ENCODE measurements at regions not wholly inside any gene's neighbourhood (a gene's known extent, or its start where the extent isn't known, plus 50 kb on each side); places are given as distances from the start of the nearest gene placed in this dataset.

DNA sequence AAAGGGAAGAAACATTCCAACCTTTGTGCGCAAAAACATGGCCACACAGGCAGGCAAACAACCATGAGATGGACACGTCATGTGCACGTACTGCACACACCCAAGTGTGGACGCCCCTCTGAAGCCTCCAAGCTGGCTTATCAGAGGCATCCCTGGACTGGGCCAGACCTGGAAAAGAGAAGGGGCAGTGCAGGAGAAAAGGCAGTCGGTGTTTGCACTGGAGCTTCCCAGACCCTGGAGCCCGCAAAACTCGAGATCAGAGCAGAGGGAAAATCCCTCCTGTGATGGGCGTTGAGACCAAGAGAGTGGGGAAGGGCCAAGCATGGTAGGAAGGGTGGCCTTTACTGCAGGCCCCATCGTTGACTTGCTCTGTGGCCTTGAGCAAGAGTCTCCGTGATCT is 269.5 kb downstream of the CYRIA start:
- intact Hi-C loops (cut with DNase I): no loop called here
- Histone ChIP-seq H3K9me3 (no peaks in the 10 kb centered on the region), H3K4me1 (no peaks in the 10 kb centered on the region), H3K27me3 (peaks cover 0 to 12% (median 0%) of the 10 kb centered on the region in 4 donors), H3K27ac (no peak overlapping the region), H3K4me3 (no peak overlapping the region), H3K36me3 (no peaks in the 10 kb centered on the region)
- TF ChIP-seq, protein P1, sequence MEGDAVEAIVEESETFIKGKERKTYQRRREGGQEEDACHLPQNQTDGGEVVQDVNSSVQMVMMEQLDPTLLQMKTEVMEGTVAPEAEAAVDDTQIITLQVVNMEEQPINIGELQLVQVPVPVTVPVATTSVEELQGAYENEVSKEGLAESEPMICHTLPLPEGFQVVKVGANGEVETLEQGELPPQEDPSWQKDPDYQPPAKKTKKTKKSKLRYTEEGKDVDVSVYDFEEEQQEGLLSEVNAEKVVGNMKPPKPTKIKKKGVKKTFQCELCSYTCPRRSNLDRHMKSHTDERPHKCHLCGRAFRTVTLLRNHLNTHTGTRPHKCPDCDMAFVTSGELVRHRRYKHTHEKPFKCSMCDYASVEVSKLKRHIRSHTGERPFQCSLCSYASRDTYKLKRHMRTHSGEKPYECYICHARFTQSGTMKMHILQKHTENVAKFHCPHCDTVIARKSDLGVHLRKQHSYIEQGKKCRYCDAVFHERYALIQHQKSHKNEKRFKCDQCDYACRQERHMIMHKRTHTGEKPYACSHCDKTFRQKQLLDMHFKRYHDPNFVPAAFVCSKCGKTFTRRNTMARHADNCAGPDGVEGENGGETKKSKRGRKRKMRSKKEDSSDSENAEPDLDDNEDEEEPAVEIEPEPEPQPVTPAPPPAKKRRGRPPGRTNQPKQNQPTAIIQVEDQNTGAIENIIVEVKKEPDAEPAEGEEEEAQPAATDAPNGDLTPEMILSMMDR (IDR thresholded peaks at IDR 0.05): no peak
- no peak for TF ChIP-seq POLR2A (IDR thresholded peaks at IDR 0.05)
- WGBS, 2 donors: 74 to 77% methylated on average over 9 to 10 of the region's 10 CpGs
- DNase-seq: no peak

DNA sequence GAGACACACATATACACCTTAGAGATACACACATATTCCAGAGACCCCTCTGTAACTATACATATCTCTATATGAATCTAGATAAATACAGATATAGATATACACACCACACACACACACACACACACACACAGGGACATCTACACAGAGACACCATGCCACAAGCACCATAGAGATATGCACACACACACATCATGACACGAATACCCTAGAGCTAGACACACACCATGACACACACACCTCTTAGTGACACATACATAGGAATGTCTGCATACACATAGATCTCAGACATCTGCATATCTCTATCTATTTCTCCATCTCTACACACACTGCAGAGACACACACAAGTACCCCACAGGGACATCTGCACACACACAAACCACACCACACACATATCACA is 270.0 kb downstream of the CYRIA start:
- Histone ChIP-seq H3K4me1 (no peaks in the 10 kb centered on the region), H3K27me3 (peaks cover 0 to 12% (median 0%) of the 10 kb centered on the region in 4 donors), H3K4me3 (no peak overlapping the region), H3K9me3 (no peaks in the 10 kb centered on the region), H3K36me3 (no peaks in the 10 kb centered on the region), H3K27ac (no peak overlapping the region)
- TF ChIP-seq, protein P1 (IDR thresholded peaks at IDR 0.05): no peak
- no peak for DNase-seq
- 73 to 89% methylated on average over 1 of the region's 1 CpG for WGBS, 2 donors
- intact Hi-C loops (cut with DNase I): no loop called here

DNA sequence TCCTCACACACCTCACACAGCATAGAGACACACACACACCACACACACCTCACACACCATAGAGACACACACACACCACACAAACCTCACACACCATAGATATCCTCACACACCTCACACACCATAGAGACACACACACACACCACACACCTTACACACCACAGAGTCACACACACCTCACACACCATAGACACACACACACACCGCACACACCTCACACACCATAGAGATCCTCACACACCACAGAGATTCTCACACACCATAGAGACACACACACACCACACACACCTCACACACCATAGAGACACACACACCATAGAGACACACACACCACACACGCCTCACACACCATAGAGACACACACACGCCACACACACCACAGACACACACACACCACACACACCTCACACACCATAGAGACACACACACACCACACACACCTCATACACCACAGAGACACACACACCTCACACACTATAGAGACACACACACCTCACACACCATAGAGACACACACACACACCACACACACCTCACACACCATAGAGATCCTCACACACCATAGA is 270.6 kb downstream of the CYRIA start:
- no peak overlapping the region for H3K4me3 ChIP-seq
- WGBS, 2 donors: 33 to 43% methylated on average over 2 of the region's 3 CpGs
- intact Hi-C loops (cut with DNase I): no loop called here
- no peaks in the 10 kb centered on the region for H3K36me3 ChIP-seq
- no peak overlapping the region for H3K27ac ChIP-seq
- no peaks in the 10 kb centered on the region for H3K4me1 ChIP-seq
- no peaks in the 10 kb centered on the region for H3K9me3 ChIP-seq
- TF ChIP-seq POLR2A (IDR thresholded peaks at IDR 0.05): no peak
- TF ChIP-seq, protein P1 (IDR thresholded peaks at IDR 0.05): no peak
- peaks cover 0 to 12% (median 0%) of the 10 kb centered on the region in 4 donors for H3K27me3 ChIP-seq
- no peak for DNase-seq

DNA sequence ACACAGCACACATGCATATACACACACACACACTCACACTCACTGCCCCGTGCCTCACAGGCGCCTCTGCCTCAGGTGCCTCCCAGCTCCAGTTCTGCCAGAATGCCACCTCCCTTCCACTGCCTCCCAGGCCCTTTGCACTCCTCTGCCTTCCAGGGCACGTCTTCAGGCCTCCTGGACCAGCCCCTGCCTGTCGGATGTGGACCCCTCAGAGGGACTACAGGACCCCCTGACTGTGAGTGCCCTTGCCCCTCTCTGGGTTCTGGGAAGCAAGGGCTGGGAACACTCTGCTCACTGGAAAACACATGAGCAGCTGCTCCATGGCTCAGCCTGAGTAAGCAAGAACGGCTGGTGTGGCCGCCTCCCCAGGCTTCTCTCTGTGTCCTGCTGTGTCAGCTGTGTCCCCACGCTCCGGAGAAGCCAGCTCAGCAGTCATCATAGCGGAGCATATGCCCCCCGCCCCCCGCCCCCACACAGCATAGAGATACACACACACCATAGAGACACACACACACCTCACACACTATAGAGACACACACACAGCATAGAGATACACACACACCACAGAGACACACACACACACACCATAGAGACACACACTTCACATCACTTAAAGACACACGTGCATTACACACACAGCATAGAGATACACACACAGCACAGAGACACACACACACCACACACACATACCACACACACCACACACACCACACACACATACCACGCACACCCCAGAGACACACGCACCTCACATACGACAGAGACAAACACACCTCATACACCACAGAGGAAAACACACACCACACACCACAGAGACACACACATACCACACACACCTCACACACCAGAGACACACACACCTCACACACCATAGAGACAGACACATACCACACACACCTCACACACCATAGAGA is 271.3 kb downstream of the CYRIA start:
- DNase-seq: no peak
- TF ChIP-seq, protein P1 (IDR thresholded peaks at IDR 0.05): no peak
- no peak for TF ChIP-seq POLR2A (IDR thresholded peaks at IDR 0.05)
- WGBS, 2 donors: 53 to 77% methylated on average over 5 to 6 of the region's 15 CpGs
- intact Hi-C loops (cut with DNase I): no loop called here
- Histone ChIP-seq H3K36me3 (no peaks in the 10 kb centered on the region), H3K9me3 (no peaks in the 10 kb centered on the region), H3K27ac (no peak overlapping the region), H3K4me3 (no peak overlapping the region), H3K4me1 (no peaks in the 10 kb centered on the region), H3K27me3 (peaks cover 0 to 12% (median 0%) of the 10 kb centered on the region in 4 donors)

DNA sequence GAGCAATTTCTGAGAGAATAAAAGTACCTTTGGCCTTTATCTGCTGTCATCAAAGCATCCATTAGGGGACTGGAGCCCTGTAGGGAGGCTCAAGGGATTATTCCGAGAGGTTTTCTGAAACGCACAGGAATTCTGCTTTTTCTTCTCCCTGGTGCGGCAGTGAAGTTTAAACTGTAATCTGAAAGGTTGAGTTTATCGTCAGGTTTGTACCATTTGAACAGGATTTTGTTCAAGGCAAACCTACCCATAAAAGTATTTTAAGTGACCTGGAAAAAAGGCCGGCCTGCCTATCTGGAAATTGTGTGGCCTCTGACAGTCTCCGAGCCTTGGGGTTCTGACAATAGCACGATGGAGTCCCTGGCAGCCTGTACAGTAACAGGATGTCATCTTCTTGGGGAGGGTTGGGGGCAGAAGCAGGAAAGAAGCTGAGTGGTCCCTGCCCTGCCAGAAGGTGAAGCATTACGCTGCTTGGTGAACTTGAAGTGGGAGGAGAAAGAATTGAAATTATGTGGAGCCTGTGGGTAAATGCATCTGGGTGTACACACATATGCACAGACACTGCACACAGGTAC is 272.0 kb downstream of the CYRIA start:
- Histone ChIP-seq H3K4me3 (no peak overlapping the region), H3K4me1 (no peaks in the 10 kb centered on the region), H3K27me3 (peaks cover 0 to 12% (median 0%) of the 10 kb centered on the region in 4 donors), H3K27ac (no peak overlapping the region), H3K9me3 (no peaks in the 10 kb centered on the region), H3K36me3 (no peaks in the 10 kb centered on the region)
- intact Hi-C loops (cut with DNase I): no loop called here
- DNase-seq: no peak
- 76 to 83% methylated on average over 8 of the region's 8 CpGs for WGBS, 2 donors
- TF ChIP-seq POLR2A (IDR thresholded peaks at IDR 0.05): no peak
- TF ChIP-seq, protein P1 (IDR thresholded peaks at IDR 0.05): no peak
